GM21529 (cell line): ENCODE measurements at regions not wholly inside any gene's neighbourhood (a gene's known extent, or its start where the extent isn't known, plus 50 kb on each side); places are given as distances from the start of the nearest gene placed in this dataset.

Experiments used
- ATAC-seq: cut with Tn5 transposase; IDR thresholded peaks from one replicate; pipeline ENCODE4 v1.9.1; 2021; ENCODE audit not compliant: unreplicated experiment

DNA sequence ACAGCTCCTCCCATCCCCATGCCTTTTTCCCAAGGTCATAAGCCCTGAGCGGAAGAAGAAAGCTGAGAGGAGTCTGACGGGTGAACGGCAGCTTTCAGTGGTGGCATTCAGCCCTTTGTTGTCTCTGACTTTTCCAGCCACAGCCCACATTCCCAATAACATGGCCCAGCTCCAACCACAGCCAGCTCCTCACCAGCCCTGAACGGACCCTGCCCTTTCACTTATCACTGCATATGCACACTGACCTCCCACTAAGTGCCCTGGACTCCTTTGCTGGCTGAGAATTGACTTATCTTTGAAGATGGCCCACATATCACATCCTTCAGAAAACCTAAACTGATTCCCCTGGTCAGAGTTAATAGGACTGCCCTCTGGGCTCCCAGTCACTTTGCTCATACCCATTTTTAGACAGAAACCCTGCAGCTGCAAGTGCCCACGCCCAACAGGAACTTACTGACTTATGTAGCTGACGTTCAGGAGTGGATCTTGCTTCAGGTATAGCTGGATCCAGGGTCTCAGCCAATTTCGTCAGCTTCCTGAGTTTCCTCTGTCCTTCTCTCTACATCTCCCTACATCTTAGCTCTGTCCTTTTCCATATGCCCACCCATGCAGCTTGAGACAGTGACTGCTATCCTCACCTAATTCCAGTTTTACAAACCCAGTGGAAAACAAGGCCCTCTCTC lies 348.5 kb upstream of the PROK2 start:
- no peak for ATAC-seq

DNA sequence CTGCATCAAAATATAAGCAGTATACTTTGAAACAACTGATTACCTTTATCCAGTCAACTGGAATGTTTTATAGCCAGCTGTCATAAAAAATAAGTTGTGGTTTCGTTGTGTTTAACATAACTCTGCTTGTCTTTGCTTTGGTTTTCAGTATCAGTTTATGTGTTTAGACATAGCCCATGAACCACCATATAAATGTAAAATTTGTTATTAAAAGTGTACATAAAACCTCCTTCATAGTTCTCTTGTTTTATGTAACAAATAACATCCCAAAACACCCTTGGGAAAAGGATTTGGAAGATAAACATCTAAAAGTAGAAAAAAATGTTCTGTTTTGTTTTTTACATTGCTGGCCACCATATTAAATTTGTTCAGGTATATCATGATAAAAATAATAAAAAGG lies 347.0 kb upstream of the PROK2 start:
- no peak for ATAC-seq

DNA sequence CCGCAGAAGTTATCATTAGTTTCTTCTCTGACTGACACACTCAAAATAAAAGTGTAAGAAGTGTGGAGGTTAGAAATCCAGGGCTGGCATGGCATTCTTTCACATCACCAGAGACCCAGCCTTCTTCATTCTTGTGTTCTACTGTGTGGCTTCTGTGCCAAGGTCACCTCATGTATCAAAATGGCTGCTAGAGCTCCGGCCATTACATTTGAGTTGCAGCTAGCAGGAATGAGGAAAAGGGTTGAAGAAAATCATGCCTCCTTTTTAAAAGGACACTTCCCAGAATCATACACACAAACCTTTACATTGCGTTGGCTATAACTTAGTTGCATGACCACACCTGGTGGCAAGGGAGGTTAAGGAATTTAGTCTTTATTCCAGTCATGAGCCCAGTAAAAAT lies 345.6 kb upstream of the PROK2 start:
- ATAC-seq, result no peak

DNA sequence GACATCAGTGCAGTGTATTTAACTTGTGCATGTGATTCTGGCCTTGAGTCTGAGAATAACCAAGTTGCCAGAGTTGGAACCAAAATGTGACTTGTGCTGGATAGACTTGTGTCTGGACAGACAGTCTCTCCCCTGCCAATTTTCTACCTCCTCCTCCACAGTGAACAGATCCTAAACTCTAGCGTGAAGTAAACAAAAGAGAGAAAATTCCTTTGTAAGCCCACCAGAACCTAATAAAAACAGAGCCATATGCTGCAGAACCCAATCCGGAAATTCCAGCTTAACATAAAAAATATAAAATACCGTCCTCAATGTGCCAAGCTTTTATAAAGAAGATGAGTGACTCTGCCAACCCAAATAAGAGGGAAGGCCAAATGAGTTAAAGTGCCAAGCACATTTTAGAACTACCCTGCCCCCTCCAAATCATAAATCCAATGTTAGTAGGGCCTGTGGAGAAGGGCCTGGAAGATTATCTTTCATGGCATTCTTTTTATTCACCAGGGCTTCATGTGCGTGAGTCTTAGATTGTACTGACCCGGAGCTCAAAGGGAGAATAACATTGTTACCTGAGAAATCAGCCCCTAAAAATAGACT lies 344.6 kb upstream of the PROK2 start:
- no peak for ATAC-seq

DNA sequence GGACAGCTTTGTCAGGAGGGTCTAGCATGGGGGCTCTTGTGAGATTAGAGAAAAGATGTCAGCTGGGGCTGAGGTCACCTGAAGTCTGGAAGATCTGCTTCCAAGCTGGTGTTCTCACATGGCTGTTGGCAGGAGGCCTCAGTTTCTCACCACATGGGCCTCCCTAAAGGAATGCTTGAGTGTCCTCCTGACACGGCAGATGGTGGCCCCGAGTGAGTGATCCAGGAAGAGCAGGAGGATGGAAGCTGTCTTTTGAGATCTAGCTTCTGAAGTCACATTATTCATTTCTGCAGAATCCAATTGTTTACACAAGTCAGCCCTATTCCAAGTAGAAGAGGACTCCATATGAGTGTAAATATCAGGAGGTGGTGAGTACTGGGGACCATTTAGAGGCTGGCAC lies 344.0 kb upstream of the PROK2 start:
- no peak for ATAC-seq

DNA sequence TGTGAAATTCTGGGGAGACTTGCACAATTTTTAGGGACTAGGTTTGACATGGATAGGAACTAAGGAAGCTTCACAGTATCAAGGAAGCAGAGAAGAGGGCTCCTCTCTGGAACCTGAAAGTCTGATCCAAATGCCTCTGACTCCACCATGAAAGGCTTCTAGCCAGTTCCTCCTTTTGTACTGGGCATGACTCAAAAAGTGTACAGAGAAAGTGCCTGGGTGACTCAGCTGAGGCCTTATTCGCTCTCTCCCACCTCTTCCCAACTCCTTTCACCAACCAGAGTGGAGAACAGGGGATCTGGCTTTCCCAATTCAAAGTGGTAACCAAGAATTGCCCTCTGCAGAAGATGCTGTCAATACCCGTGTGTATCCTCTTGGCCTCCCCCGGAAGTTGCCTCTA lies 342.9 kb upstream of the PROK2 start:
- no peak for ATAC-seq

DNA sequence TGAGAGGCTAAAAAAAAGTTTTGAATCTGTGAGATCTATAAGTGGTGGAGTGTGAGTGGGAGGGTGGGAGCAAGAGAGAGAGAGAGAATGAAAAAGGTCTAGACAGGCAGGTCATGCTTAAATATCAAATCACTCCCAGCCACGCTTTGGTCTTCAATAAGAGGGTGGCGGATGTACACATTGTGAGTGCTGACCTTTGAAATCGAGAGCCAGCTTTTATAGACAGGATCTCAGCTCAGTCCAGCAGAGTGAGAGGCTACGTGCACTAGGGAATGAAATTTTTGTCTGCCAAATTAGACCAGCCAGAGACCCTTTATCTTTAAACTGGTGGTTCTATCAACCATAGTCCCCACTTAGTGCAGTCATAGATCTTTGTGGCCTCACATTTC lies 342.3 kb upstream of the PROK2 start:
- ATAC-seq, result no peak

- ATAC-seq, result no peak
Observed at GRCh38 chr3:72126441-72127223, 341.7 kb upstream of the PROK2 start.

GRCh38 chr3:72123908-72124441 lies 339.0 kb upstream of the PROK2 start:
- ATAC-seq, result peak; percentile 71

DNA sequence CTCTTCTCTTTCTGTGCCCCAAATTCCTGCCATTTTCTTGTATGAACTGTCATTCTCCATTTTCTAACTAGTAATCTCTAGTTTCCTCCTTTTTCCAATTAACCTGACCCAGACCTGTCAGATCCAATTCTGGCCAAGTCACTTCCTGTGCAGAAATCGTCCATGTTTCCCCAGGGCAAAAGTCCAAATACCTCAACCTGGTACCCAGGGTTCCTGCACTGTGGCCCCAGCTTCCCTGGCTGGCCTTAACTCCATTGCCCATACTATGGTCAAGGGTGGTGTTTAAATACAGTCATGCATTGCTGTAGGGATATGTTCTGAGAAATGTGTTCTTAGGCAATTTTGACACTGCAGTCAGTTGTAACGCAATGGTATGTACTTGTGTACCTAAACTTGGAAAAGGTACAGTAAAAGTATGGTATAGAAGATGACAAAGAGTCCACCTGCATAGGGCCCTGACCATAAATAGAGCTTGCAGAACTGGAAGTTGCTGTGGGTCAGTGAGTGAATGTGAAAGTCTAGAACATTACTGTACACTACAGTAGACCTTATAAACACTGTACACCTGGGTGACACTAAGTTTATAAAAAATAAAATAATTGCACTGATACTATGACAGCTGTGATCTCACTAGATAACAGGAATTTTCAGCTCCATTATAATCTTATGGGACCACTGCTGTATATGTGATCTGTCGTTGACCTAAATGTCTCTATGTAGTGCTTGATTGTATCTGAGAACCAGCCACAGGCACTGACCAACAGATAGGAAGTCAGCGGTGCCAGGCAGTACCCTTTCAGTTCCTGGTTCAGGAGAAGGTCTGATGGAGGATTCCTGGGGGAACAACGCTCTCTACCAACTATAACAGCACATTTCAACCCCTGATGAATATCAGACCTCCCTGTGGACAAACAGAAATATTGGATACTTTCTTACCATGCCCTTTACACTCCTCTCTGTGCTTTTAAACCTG lies 336.1 kb upstream of the PROK2 start:
- ATAC-seq, result peak; percentile 89

- ATAC-seq, result no peak
Observed at GRCh38 chr3:72120039-72120438, 335.1 kb upstream of the PROK2 start.

DNA sequence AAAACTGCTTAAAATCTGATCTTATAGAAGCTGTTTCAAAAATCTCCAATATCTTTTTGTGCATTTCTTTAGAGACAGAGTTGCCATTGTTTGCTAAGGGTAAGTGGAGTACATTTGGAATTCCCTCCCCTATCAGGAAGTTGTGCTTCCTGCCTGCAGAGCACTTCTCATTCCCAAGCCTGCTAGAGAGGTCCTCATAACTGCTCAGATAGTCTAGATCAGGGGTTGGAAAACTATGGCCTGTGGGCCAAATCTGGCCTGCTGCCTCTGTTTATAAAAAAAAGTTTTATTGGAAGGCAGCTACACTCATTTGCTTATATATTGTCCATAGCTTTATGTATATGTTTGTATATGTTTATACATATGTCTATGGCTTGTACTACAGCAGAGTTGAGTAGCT lies 333.7 kb upstream of the PROK2 start:
- no peak for ATAC-seq

DNA sequence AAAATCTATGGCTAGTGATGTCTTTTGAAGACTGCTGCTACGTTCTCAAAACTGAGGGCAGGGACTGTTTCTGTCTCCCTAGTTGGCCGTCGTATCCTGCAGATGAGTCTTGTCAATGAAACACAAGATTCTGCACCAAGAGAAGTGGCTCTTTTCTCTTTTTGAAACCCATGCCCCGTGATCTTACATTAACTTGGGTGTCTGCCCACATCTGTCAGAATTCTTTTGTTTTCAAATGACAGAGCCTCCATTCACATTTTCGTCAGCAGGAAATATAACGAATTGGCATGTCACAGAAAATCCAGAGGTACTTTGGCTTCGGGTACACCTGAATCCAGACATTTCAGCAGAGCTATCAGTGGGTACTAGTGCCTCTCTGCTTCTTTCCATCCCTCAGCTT lies 331.3 kb upstream of the PROK2 start:
- no peak for ATAC-seq

GRCh38 chr3:72115307-72115706 lies 330.4 kb upstream of the PROK2 start:
- no peak for ATAC-seq

GRCh38 chr3:72114773-72115172 lies 329.8 kb upstream of the PROK2 start:
- no peak for ATAC-seq

GRCh38 chr3:72113964-72114363 lies 329.0 kb upstream of the PROK2 start:
- ATAC-seq, result no peak

GRCh38 chr3:72113564-72113963 lies 328.6 kb upstream of the PROK2 start:
- ATAC-seq, result no peak

DNA sequence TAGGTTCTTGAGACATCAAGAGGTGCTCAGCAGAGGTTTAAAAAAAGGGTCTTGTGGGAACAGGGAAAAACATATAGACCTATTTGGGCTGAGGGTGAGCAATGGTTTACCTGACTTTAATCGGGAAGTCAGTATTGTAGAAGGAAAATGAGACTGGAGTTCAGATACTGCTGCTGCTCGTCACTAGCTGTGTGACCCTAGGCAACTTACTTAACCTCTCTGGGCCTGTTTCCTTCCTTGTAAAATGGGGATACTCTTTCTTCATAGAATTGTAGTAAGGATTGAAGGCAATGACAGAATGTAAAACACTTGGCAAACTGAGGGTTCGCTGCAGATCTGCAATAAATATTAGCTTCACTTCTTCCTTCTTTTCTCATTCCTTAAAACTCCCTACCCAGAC lies 327.5 kb upstream of the PROK2 start:
- ATAC-seq, result no peak

DNA sequence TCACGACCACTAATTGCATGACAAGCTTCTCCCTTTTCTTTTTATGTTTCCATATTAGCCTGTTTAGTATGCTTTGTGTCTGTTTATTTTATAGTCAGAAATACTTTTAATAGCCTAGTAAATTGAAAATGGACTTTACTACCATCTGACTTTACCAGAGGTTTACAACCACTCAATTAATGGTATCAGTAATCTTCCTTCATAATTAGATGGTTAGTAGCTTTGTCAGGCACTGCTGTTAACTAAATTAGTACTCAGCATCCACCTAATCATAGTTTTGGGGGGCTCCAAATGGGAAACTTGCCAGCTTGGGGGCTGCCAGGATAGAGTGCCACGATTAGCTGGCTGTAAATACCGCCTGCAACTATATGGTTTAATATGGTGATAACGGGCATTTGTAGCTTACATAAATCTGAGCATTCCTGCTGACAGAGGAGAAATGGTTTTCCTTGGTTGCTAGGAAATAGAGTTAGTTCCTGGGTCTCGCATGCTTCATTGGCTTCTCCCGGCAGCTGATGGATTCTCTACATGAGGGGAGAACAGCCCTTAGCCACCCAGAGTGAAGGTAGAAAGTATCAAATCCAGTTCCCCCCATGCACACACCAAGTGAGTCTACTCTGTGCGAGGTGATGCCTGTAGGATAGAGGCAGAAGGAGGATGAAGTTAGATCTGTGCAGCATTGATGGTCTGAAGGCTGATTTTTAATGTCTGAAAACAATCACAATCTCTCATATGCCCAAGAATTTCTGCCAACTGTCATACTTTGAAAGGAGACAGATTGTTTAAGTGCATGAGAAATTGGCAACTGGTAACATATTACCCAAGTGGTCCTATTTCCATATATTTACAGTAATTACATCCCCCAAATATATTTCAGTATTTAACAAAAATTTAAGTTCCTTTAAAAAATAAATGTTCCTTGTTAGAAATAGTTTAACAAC lies 326.6 kb upstream of the PROK2 start:
- no peak for ATAC-seq
